ENCODE measurements at regions not wholly inside any gene's neighbourhood (a gene's known extent, or its start where the extent isn't known, plus 50 kb on each side); places are given as distances from the start of the nearest gene placed in this dataset.

GRCh38 chr6:160883999-160884398 lies 107.6 kb upstream of the MAP3K4 start:
- no peak for TF ChIP-seq CTCF (IDR thresholded peaks at IDR 0.05)
- no peak for TF ChIP-seq POLR2A (IDR thresholded peaks at IDR 0.05)

Data from Peyer's patch (tissue), 4 donors.